ENCODE measurements at regions not wholly inside any gene's neighbourhood (a gene's known extent, or its start where the extent isn't known, plus 50 kb on each side); places are given as distances from the start of the nearest gene placed in this dataset.
A peak's percentile ranks its signal among the peaks of the same experiment; 100 is the strongest.

- DNase-seq (ENCODE audit: low read depth) = peak; percentile 20
- no peak for TF ChIP-seq CTCF (conservative IDR thresholded peaks at IDR 0.05; ENCODE audit: control insufficient read depth, insufficient read depth, low read depth, low read length)
- no peak overlapping the region for H3K4me3 ChIP-seq (ENCODE audit: control insufficient read depth, low read depth, low read length)
Observed at GRCh38 chr10:61356354-61356753, 96.8 kb downstream of the TMEM26 start.

- TF ChIP-seq CTCF (conservative IDR thresholded peaks at IDR 0.05; ENCODE audit: control insufficient read depth, insufficient read depth, low read depth, low read length) = no peak
- no peak overlapping the region for H3K4me3 ChIP-seq (ENCODE audit: control insufficient read depth, low read depth, low read length)
- DNase-seq (ENCODE audit: low read depth) = no peak
Observed at GRCh38 chr10:61355211-61355610, 98.0 kb downstream of the TMEM26 start.

GRCh38 chr10:61354401-61354975, 98.7 kb downstream of the TMEM26 start:
- no peak overlapping the region for H3K4me3 ChIP-seq (ENCODE audit: control insufficient read depth, low read depth, low read length)
- no peak for TF ChIP-seq CTCF (conservative IDR thresholded peaks at IDR 0.05; ENCODE audit: control insufficient read depth, insufficient read depth, low read depth, low read length)
- no peak for DNase-seq (ENCODE audit: low read depth)

- DNase-seq (ENCODE audit: low read depth) = no peak
- TF ChIP-seq CTCF (conservative IDR thresholded peaks at IDR 0.05; ENCODE audit: control insufficient read depth, insufficient read depth, low read depth, low read length) = no peak
- no peak overlapping the region for H3K4me3 ChIP-seq (ENCODE audit: control insufficient read depth, low read depth, low read length)
Observed at GRCh38 chr10:61350794-61351193, 102.4 kb downstream of the TMEM26 start.

GRCh38 chr10:61350068-61350467, 103.1 kb downstream of the TMEM26 start:
- no peak for DNase-seq (ENCODE audit: low read depth)
- no peak overlapping the region for H3K4me3 ChIP-seq (ENCODE audit: control insufficient read depth, low read depth, low read length)
- TF ChIP-seq CTCF (conservative IDR thresholded peaks at IDR 0.05; ENCODE audit: control insufficient read depth, insufficient read depth, low read depth, low read length) = no peak

GRCh38 chr10:61346796-61347413, 106.3 kb downstream of the TMEM26 start:
- H3K4me3 ChIP-seq (ENCODE audit: control insufficient read depth, low read depth, low read length) = no peak overlapping the region
- TF ChIP-seq CTCF (conservative IDR thresholded peaks at IDR 0.05; ENCODE audit: control insufficient read depth, insufficient read depth, low read depth, low read length) = no peak
- no peak for DNase-seq (ENCODE audit: low read depth)

All from fibroblast of mammary gland (primary cell).